Stimulated activated CD4-positive, alpha-beta T cell treated with anti-CD3 and anti-CD28 coated beads, TNF-alpha, amount 100 ng/mL, for 24 hours (primary cell): ENCODE measurements at regions not wholly inside any gene's neighbourhood (a gene's known extent, or its start where the extent isn't known, plus 50 kb on each side); places are given as distances from the start of the nearest gene placed in this dataset.
"Not testable (repeated sequence)": the region's sequence is repeated elsewhere in the genome, so short reads cannot be mapped to it uniquely, and the experiment has no call there.

Experiments used
- DNase-seq, 3 experiments: peaks; one replicate each; pipeline ENCODE4 v3.0.0-alpha.2; 2020; ENCODE audit warnings: low read depth in 3 of 3

- no peak for DNase-seq
Observed at GRCh38 chr14:56046546-56046945, 71.7 kb upstream of the PELI2 start.

GRCh38 chr14:56046996-56047395, 71.2 kb upstream of the PELI2 start:
- DNase-seq: no peak

GRCh38 chr14:56049536-56049935, 68.7 kb upstream of the PELI2 start:
- no peak for DNase-seq

- no peak for DNase-seq
Observed at GRCh38 chr14:56055511-56055910, 62.7 kb upstream of the PELI2 start.

GRCh38 chr14:56056031-56056430, 62.2 kb upstream of the PELI2 start:
- DNase-seq: no peak

GRCh38 chr14:56057071-56057741, 61.0 kb upstream of the PELI2 start:
- DNase-seq: no peak

GRCh38 chr14:56057767-56058166, 60.4 kb upstream of the PELI2 start:
- DNase-seq: no peak

GRCh38 chr14:56059054-56059453, 59.2 kb upstream of the PELI2 start:
- DNase-seq: no peak

GRCh38 chr14:56061051-56061450, 57.2 kb upstream of the PELI2 start:
- DNase-seq: no peak

- DNase-seq: no peak
Observed at GRCh38 chr14:56063131-56063530, 55.1 kb upstream of the PELI2 start.

GRCh38 chr14:56064513-56064912, 53.7 kb upstream of the PELI2 start:
- DNase-seq: no peak

GRCh38 chr14:56065199-56065598, 53.0 kb upstream of the PELI2 start:
- DNase-seq: not testable (repeated sequence)

GRCh38 chr14:56065621-56066290, 52.5 kb upstream of the PELI2 start:
- DNase-seq: no peak
